Fibroblast of pulmonary artery (primary cell): ENCODE measurements at regions not wholly inside any gene's neighbourhood (a gene's known extent, or its start where the extent isn't known, plus 50 kb on each side); places are given as distances from the start of the nearest gene placed in this dataset.

Source experiments
- DNase-seq: peaks from one replicate; pipeline ENCODE4 v3.0.0-alpha.2; 2010; ENCODE audit warnings: low read depth
- H3K4me3 ChIP-seq: replicated peaks from 2 replicates; pipeline ENCODE4 v1.5.1; 2011; ENCODE audit warnings: low read depth, mild to moderate bottlenecking, control low read depth, low read length, moderate library complexity
- CTCF ChIP-seq: IDR thresholded peaks from 2 replicates; pipeline ENCODE4 v1.5.1; 2011; ENCODE audit warnings: mild to moderate bottlenecking, control low read depth, low read length, inconsistent platforms; ENCODE audit errors: missing control alignments

- no peak for DNase-seq
- no peak overlapping the region for H3K4me3 ChIP-seq
- TF ChIP-seq CTCF = no peak
These were observed 445.4 kb upstream of the DPH6 start for GRCh38 chr15:35991386-35991785.

DNA sequence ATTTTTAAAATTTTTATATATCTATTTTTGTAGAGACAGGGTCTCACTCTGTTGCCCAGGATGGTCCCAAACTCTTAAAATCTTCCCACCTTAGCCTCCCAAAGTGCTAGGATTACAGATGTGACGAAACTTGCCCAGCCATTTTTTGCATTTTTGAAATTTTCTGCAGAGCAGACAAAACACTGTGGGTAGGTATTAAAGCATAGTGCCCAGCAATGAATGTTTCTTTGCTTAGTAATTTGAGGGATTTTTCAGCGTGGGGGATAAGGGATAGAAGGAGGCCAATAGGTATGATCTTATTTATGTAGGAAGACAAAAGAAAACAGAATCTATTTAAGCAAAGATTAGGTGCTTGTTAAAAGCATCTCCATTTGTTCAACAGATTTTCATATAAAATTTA is 446.8 kb upstream of the DPH6 start:
- no peak overlapping the region for H3K4me3 ChIP-seq
- no peak for DNase-seq
- no peak for TF ChIP-seq CTCF

DNA sequence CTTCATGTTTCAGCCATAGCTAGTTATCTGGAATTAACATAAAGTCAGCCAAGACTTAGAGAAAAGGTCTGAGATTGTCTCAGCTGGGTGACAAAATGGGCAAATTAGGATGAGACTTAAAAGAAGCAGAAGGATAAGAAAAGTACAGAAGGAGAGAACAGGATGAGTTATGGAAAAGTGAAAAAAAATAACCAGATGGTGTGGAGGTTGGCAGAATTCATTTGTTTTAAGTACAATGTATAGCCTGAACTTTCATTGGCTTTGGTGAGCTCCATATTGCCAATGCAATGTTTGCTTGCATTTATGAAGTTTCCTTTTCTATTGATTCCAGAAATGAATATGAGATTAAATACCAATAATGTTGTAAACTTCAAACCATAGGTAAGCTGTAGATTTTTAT is 447.2 kb upstream of the DPH6 start:
- no peak for DNase-seq
- no peak for TF ChIP-seq CTCF

GRCh38 chr15:35994876-35995275 is 448.9 kb upstream of the DPH6 start:
- no peak overlapping the region for H3K4me3 ChIP-seq
- no peak for TF ChIP-seq CTCF
- no peak for DNase-seq

More for the DNA sequence above, 447.2 kb upstream of the DPH6 start:
- H3K4me3 ChIP-seq = no peak overlapping the region

DNA sequence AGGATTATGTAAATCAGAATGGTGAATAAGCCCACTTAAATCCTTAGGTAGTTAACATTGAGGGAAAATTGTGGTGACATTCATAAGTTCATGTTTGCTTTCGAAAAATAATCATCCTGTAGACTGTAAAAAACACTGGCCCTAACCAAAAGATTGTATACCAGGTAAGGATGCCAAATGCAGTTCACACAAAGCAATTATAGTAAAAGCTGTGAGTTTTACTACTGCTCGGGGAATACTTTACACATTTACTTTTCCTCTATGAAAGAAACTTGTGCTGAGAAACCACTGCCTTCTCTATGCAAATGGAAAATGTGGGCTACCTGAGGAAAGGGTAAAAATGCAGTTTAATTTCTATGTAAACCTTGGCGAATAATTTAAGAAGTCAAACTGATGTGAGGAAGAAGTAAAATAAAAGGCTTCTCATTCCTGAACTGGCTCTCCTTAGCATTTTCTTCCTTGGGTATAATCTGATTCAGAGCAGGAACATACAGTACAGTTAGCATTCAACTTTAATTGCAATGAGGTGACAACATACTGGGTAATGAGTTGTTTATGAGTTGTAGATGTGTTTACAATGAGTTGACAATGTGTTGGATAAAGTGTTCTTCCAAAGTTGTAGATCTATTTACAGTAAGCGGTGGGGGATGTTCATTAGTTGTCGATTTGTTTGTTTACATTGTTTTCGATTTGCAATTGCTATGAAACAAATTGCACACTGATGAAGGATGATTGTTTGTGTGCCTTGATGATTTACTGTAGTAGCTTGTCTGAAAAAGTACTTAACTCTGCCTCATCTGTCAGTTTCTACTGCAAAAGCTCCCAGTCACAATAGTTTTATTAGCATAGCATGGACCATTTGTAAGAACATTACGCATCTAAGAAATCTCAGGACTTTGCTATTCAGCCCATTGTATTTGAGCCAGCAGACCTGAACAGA is 453.0 kb upstream of the DPH6 start:
- no peak overlapping the region for H3K4me3 ChIP-seq
- TF ChIP-seq CTCF = no peak
- DNase-seq = no peak

DNA sequence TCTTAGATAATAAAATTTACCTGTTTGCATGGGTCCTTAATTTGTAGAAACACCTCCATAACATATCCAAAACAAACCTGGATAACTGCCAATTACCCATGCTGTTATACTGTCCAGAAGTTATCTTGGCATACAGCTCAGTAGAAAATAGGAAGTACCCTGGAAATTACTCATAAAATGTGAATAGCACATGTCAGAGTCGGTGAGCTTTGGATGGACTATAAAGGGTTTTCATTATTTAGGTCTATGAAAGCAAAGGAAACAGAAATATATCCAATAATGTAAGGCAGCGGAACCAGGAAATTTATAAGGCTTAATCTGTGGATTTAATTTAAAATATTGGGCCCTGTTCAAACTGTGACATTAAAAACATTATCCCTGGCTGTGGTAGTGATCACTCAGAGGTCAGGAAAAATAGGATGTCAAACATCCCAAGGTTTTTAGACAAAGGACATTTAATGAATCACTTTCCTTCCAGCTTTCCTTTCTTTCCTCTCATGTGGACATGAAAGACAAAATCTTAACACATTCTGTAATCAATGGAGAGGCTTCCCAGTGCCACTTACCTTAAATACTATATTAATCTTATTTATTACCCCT is 459.0 kb upstream of the DPH6 start:
- TF ChIP-seq CTCF = no peak
- H3K4me3 ChIP-seq = no peak overlapping the region
- DNase-seq = peak; percentile 11

GRCh38 chr15:36005542-36005941 is 459.6 kb upstream of the DPH6 start:
- TF ChIP-seq CTCF = no peak
- no peak for DNase-seq
- no peak overlapping the region for H3K4me3 ChIP-seq
